ENCODE measurements at regions not wholly inside any gene's neighbourhood (a gene's known extent, or its start where the extent isn't known, plus 50 kb on each side); places are given as distances from the start of the nearest gene placed in this dataset.

- TF ChIP-seq, protein P1, sequence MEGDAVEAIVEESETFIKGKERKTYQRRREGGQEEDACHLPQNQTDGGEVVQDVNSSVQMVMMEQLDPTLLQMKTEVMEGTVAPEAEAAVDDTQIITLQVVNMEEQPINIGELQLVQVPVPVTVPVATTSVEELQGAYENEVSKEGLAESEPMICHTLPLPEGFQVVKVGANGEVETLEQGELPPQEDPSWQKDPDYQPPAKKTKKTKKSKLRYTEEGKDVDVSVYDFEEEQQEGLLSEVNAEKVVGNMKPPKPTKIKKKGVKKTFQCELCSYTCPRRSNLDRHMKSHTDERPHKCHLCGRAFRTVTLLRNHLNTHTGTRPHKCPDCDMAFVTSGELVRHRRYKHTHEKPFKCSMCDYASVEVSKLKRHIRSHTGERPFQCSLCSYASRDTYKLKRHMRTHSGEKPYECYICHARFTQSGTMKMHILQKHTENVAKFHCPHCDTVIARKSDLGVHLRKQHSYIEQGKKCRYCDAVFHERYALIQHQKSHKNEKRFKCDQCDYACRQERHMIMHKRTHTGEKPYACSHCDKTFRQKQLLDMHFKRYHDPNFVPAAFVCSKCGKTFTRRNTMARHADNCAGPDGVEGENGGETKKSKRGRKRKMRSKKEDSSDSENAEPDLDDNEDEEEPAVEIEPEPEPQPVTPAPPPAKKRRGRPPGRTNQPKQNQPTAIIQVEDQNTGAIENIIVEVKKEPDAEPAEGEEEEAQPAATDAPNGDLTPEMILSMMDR (IDR thresholded peaks at IDR 0.05; ENCODE audit: control extremely low read depth in 1 of 3, insufficient read depth in 1 of 3, low read depth in 1 of 3, low read length in 3 of 3), result no peak
- no peak for TF ChIP-seq CEBPB (IDR thresholded peaks at IDR 0.05; ENCODE audit: low read depth, low read length)
- no peak for TF ChIP-seq TBP (IDR thresholded peaks at IDR 0.05; ENCODE audit: low read depth, low read length)
These were observed 185.1 kb upstream of the CDKN3 start (continued) for GRCh38 chr14:54211551-54212308.
